ENCODE measurements at regions not wholly inside any gene's neighbourhood (a gene's known extent, or its start where the extent isn't known, plus 50 kb on each side); places are given as distances from the start of the nearest gene placed in this dataset.

- TF ChIP-seq ZNF302 (CRISPR knock-in tag; IDR thresholded peaks at IDR 0.05) (no peak), CTCF (IDR thresholded peaks at IDR 0.05) (no peak), NR3C1 (IDR thresholded peaks at IDR 0.05) (no peak), FOXS1 (CRISPR knock-in tag; IDR thresholded peaks at IDR 0.05) (no peak), EP300 (IDR thresholded peaks at IDR 0.05) (no peak), NPAS2 (CRISPR knock-in tag; IDR thresholded peaks at IDR 0.05; ENCODE audit: borderline replicate concordance) (no peak), HES2 (IDR thresholded peaks at IDR 0.05) (no peak), HOXB13 (CRISPR knock-in tag; IDR thresholded peaks at IDR 0.05; ENCODE audit: low read depth) (no peak), TP53 (CRISPR knock-in tag; IDR thresholded peaks at IDR 0.05) (no peak), BHLHE40 (IDR thresholded peaks at IDR 0.05; ENCODE audit: low read depth, low read length) (no peak), RCOR1 (IDR thresholded peaks at IDR 0.05; ENCODE audit: low read depth, low read length) (no peak), HOXA7 (CRISPR knock-in tag; IDR thresholded peaks at IDR 0.05) (no peak), HEYL (CRISPR knock-in tag; IDR thresholded peaks at IDR 0.05) (no peak), GATA3 (IDR thresholded peaks at IDR 0.05; ENCODE audit: borderline replicate concordance) (no peak)
- TF ChIP-seq, protein P1, sequence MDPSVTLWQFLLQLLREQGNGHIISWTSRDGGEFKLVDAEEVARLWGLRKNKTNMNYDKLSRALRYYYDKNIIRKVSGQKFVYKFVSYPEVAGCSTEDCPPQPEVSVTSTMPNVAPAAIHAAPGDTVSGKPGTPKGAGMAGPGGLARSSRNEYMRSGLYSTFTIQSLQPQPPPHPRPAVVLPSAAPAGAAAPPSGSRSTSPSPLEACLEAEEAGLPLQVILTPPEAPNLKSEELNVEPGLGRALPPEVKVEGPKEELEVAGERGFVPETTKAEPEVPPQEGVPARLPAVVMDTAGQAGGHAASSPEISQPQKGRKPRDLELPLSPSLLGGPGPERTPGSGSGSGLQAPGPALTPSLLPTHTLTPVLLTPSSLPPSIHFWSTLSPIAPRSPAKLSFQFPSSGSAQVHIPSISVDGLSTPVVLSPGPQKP (IDR thresholded peaks at IDR 0.05; ENCODE audit: low read depth, low read length), result no peak
- TF ChIP-seq, protein P2, sequence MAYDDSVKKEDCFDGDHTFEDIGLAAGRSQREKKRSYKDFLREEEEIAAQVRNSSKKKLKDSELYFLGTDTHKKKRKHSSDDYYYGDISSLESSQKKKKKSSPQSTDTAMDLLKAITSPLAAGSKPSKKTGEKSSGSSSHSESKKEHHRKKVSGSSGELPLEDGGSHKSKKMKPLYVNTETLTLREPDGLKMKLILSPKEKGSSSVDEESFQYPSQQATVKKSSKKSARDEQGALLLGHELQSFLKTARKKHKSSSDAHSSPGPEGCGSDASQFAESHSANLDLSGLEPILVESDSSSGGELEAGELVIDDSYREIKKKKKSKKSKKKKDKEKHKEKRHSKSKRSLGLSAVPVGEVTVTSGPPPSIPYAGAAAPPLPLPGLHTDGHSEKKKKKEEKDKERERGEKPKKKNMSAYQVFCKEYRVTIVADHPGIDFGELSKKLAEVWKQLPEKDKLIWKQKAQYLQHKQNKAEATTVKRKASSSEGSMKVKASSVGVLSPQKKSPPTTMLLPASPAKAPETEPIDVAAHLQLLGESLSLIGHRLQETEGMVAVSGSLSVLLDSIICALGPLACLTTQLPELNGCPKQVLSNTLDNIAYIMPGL (CRISPR knock-in tag; IDR thresholded peaks at IDR 0.05; ENCODE audit: borderline replicate concordance), result no peak
- POLR2A ChIA-PET, result no interaction called here
- Histone ChIP-seq H3K4me2 (no peak overlapping the region), H3K9me3 (no peaks in the 10 kb centered on the region), H3K4me1 (no peaks in the 10 kb centered on the region), H3K27ac (no peak overlapping the region), H3K4me3 (no peak overlapping the region)
- CTCF ChIA-PET, result interaction anchor here (0.6 kb wide), 1 partner anchor 160 kb away, joined by 3 read pairs; no protein-coding TSS in a partner anchor
- 15% methylated on average over 2 of the region's 2 CpGs for WGBS (ENCODE audit: missing lambda C conversion rate)
- DNase-seq (ENCODE audit: low read depth in 1 of 2, low spot score in 1 of 2) (no peak), FAIRE-seq (no peak), ATAC-seq (no peak)
Observed at GRCh38 chr6:25130518-25130917, 148.7 kb upstream of the CARMIL1 start.

- H3K9me3 ChIP-seq, result no peaks in the 10 kb centered on the region
- CTCF ChIA-PET, result no interaction called here
- no peaks in the 10 kb centered on the region for H3K4me1 ChIP-seq
- no peak overlapping the region for H3K4me3 ChIP-seq
- H3K4me2 ChIP-seq, result no peak overlapping the region
- no peak for FAIRE-seq
- ATAC-seq, result no peak
- 48% methylated on average over 1 of the region's 1 CpG for WGBS (ENCODE audit: missing lambda C conversion rate)
- TF ChIP-seq ZFP36 (IDR thresholded peaks at IDR 0.05; ENCODE audit: borderline replicate concordance, partially characterized antibody) (peak; percentile 51), JUNB (IDR thresholded peaks at IDR 0.05) (no peak)
- DNase-seq (ENCODE audit: low read depth in 1 of 2, low spot score in 1 of 2), result no peak
- H3K27ac ChIP-seq, result no peak overlapping the region
- POLR2A ChIA-PET, result no interaction called here
Observed at GRCh38 chr6:25132934-25133333, 146.2 kb upstream of the CARMIL1 start.

- H3K4me1 ChIP-seq, result no peaks in the 10 kb centered on the region
- no peak for DNase-seq (ENCODE audit: low read depth in 1 of 2, low spot score in 1 of 2)
- H3K4me2 ChIP-seq, result no peak overlapping the region
Observed at GRCh38 chr6:25133568-25133967, 145.6 kb upstream of the CARMIL1 start.

More at GRCh38 chr6:25133568-25133967, 145.6 kb upstream of the CARMIL1 start:
- POLR2A ChIA-PET, result no interaction called here
- H3K9me3 ChIP-seq, result no peaks in the 10 kb centered on the region
- no peak for FAIRE-seq
- ATAC-seq, result no peak
- TF ChIP-seq CHD2 (IDR thresholded peaks at IDR 0.05; ENCODE audit: low read length, partially characterized antibody), result no peak
- TF ChIP-seq KDM1A (IDR thresholded peaks at IDR 0.05; ENCODE audit: low read depth), result no peak
- TF ChIP-seq EP300 (IDR thresholded peaks at IDR 0.05), result no peak
- no peak for TF ChIP-seq CEBPB (IDR thresholded peaks at IDR 0.05)
- TF ChIP-seq, protein P3, sequence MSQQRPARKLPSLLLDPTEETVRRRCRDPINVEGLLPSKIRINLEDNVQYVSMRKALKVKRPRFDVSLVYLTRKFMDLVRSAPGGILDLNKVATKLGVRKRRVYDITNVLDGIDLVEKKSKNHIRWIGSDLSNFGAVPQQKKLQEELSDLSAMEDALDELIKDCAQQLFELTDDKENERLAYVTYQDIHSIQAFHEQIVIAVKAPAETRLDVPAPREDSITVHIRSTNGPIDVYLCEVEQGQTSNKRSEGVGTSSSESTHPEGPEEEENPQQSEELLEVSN (IDR thresholded peaks at IDR 0.05; ENCODE audit: borderline replicate concordance, low read depth), result no peak
- TF ChIP-seq NPAS2 (CRISPR knock-in tag; IDR thresholded peaks at IDR 0.05; ENCODE audit: borderline replicate concordance), result no peak
- no peak for TF ChIP-seq EHMT2 (IDR thresholded peaks at IDR 0.05; ENCODE audit: low read depth)
- H3K27ac ChIP-seq, result no peak overlapping the region
- no peak overlapping the region for H3K4me3 ChIP-seq
- CTCF ChIA-PET, result no interaction called here
- 5% methylated on average over 1 of the region's 1 CpG for WGBS (ENCODE audit: missing lambda C conversion rate)
